OCI-LY3 (cell line): ENCODE measurements at regions not wholly inside any gene's neighbourhood (a gene's known extent, or its start where the extent isn't known, plus 50 kb on each side); places are given as distances from the start of the nearest gene placed in this dataset.
A peak's percentile ranks its signal among the peaks of the same experiment; 100 is the strongest.
"Not testable (repeated sequence)": the region's sequence is repeated elsewhere in the genome, so short reads cannot be mapped to it uniquely, and the experiment has no call there.

Experiments
- H2AFZ ChIP-seq: fragments of 200-600, 300-600 bp; shearing (Covaris generic); 2 replicates; pipeline ENCODE4 v1.6.0; 2014; ENCODE audit warnings: antibody characterized with exemption, low read depth, low read length
- H3K27ac ChIP-seq: fragments of 200-600, 300-600 bp; sonication (generic); 2 replicates; pipeline ENCODE4 v1.5.1; 2014; ENCODE audit warnings: mild to moderate bottlenecking, low read length, moderate library complexity, mixed read lengths
- H3K27me3 ChIP-seq: fragments of 200-600, 300-600 bp; sonication (generic); 2 replicates; pipeline ENCODE4 v1.6.1; 2014; ENCODE audit warnings: low read depth, low read length, mixed read lengths
- H3K36me3 ChIP-seq: fragments of 200-600, 300-600 bp; sonication (generic); replicated peaks from 2 replicates; pipeline ENCODE3; 2014; ENCODE audit warnings: low read depth, low read length, mixed read lengths
- H3K4me1 ChIP-seq: fragments of 300-600, 200-600 bp; sonication (generic); 2 replicates; pipeline ENCODE4 v1.6.1; 2014; ENCODE audit warnings: low read length, mixed read lengths
- H3K4me2 ChIP-seq: fragments of 200-600, 300-600 bp; sonication (generic); 2 replicates; pipeline ENCODE4 v1.6.1; 2014; ENCODE audit warnings: low read length, mixed read lengths
- H3K4me3 ChIP-seq: fragments of 300-600, 200-600 bp; sonication (generic); 2 replicates; pipeline ENCODE4 v1.5.1; 2014; ENCODE audit warnings: antibody characterized with exemption, mild to moderate bottlenecking, low read length, moderate library complexity
- H3K79me2 ChIP-seq: fragments of 300-600, 200-600 bp; shearing (Covaris generic); 2 replicates; pipeline ENCODE4 v1.6.1; 2014; ENCODE audit warnings: mild to moderate bottlenecking, low read length, mixed read lengths
- H3K9ac ChIP-seq: fragments of 300-600, 200-600 bp; shearing (Covaris generic); 2 replicates; pipeline ENCODE4 v1.6.0; 2014; ENCODE audit warnings: mild to moderate bottlenecking, low read length, moderate library complexity
- H3K9me3 ChIP-seq: fragments of 200-600, 300-600 bp; shearing (Covaris generic); 2 replicates; pipeline ENCODE4 v1.6.1; 2014; ENCODE audit warnings: low read length, mixed read lengths; ENCODE audit not compliant: insufficient read depth
- H4K20me1 ChIP-seq: fragments of 200-600, 300-600 bp; sonication (generic); 2 replicates; pipeline ENCODE4 v1.6.1; 2016; ENCODE audit warnings: low read length, mixed read lengths; ENCODE audit not compliant: insufficient read depth
- CTCF ChIP-seq: fragments of 200-600, 300-600 bp; sonication (generic); IDR thresholded peaks from 2 replicates; pipeline ENCODE4 v1.5.1; 2014; ENCODE audit warnings: antibody characterized with exemption, low read length, low read depth
- EZH2phosphoT487 ChIP-seq: fragments of 200-600 bp; shearing (Covaris generic); IDR thresholded peaks from 2 replicates; pipeline ENCODE4 v1.6.1; 2018; ENCODE audit warnings: antibody characterized with exemption, mixed run types, low read depth

GRCh38 chr5:160496784-160497183 is 75.1 kb downstream of the PTTG1 start:
- H3K27me3 ChIP-seq, result no peaks in the 10 kb centered on the region
- no peak overlapping the region for H3K27ac ChIP-seq
- H3K4me2 ChIP-seq, result peak overlapping the region; percentile 17; the same call in 1 of the 2 replicates
- TF ChIP-seq EZH2phosphoT487 (no peak), CTCF (no peak)
- no peaks in the 10 kb centered on the region for H3K9me3 ChIP-seq
- peaks cover 15% of the 10 kb centered on the region for H3K4me1 ChIP-seq
- no peaks in the 10 kb centered on the region for H3K36me3 ChIP-seq
- H2AFZ ChIP-seq, result no peak overlapping the region
- no peaks in the 10 kb centered on the region for H3K79me2 ChIP-seq
- H3K4me3 ChIP-seq, result no peak overlapping the region
- no peak overlapping the region for H3K9ac ChIP-seq
- H4K20me1 ChIP-seq, result no peaks in the 10 kb centered on the region

- Histone ChIP-seq H3K27ac (no peak overlapping the region), H3K4me3 (no peak overlapping the region), H3K36me3 (no peaks in the 10 kb centered on the region), H3K9ac (no peak overlapping the region), H3K27me3 (no peaks in the 10 kb centered on the region), H3K4me1 (peaks cover 15% of the 10 kb centered on the region), H3K9me3 (no peaks in the 10 kb centered on the region), H3K4me2 (no peak overlapping the region), H3K79me2 (no peaks in the 10 kb centered on the region), H2AFZ (no peak overlapping the region), H4K20me1 (no peaks in the 10 kb centered on the region)
- TF ChIP-seq CTCF, result no peak
- no peak for TF ChIP-seq EZH2phosphoT487
Observed at GRCh38 chr5:160497878-160498277, 76.2 kb downstream of the PTTG1 start.

- not testable (repeated sequence) for H3K4me3 ChIP-seq, H3K9me3 ChIP-seq, H4K20me1 ChIP-seq, H3K79me2 ChIP-seq, H3K27ac ChIP-seq, H3K9ac ChIP-seq, H3K4me2 ChIP-seq, H3K27me3 ChIP-seq, H2AFZ ChIP-seq, H3K36me3 ChIP-seq
- H3K4me1 ChIP-seq, result peaks cover 15% of the 10 kb centered on the region
Observed at GRCh38 chr5:160498441-160499043, 76.9 kb downstream of the PTTG1 start.

GRCh38 chr5:160500786-160501779 is 79.4 kb downstream of the PTTG1 start:
- H2AFZ ChIP-seq, result no peak overlapping the region
- no peaks in the 10 kb centered on the region for H3K27me3 ChIP-seq
- H3K4me2 ChIP-seq, result peak overlapping the region; percentile 22; the same call in 1 of the 2 replicates
- no peak overlapping the region for H3K9ac ChIP-seq
- no peaks in the 10 kb centered on the region for H4K20me1 ChIP-seq
- no peak overlapping the region for H3K4me3 ChIP-seq
- TF ChIP-seq CTCF, result no peak
- TF ChIP-seq EZH2phosphoT487, result no peak
- no peaks in the 10 kb centered on the region for H3K9me3 ChIP-seq
- no peaks in the 10 kb centered on the region for H3K36me3 ChIP-seq
- no peaks in the 10 kb centered on the region for H3K79me2 ChIP-seq
- peaks cover 15% of the 10 kb centered on the region for H3K4me1 ChIP-seq
- H3K27ac ChIP-seq, result no peak overlapping the region
